HEK293 (cell line): ENCODE measurements at regions not wholly inside any gene's neighbourhood (a gene's known extent, or its start where the extent isn't known, plus 50 kb on each side); places are given as distances from the start of the nearest gene placed in this dataset.

Source experiments
- CTCF ChIA-PET: fragments of 350-600 bp; formaldehyde crosslinking; extraction: SDS; loops from one replicate; lab custom pipeline; 2021; ENCODE audit warnings: antibody characterized with exemption; lab: Yijun Ruan, JAX
- POLR2A ChIA-PET: fragments of 300-600 bp; formaldehyde crosslinking; extraction: SDS; loops from one replicate; lab custom pipeline; 2020; ENCODE audit warnings: antibody characterized with exemption, inconsistent platforms; lab: Yijun Ruan, JAX
- H3K27ac ChIP-seq: fragments of 200-500 bp; sonication (Bioruptor generic); 2 replicates; pipeline ENCODE4 v1.5.1; 2014; ENCODE audit warnings: low read depth, low read length, control low read depth, inconsistent platforms; ENCODE audit errors: extremely low read depth
- H3K36me3 ChIP-seq, 2 experiments: fragments of 200-500 bp in 1 of 2; sonication (Bioruptor generic) in 1 of 2; 1 replicate in 1 of 2; 2 replicates in 1 of 2; pipeline ENCODE4 v1.5.1; 2014 to 2017; ENCODE audit warnings: inconsistent platforms in 2 of 2, low read length in 2 of 2; ENCODE audit not compliant: control insufficient read depth in 2 of 2, insufficient read depth in 1 of 2
- H3K4me1 ChIP-seq: fragments of 200-500 bp; sonication (Bioruptor generic); 2 replicates; pipeline ENCODE4 v1.5.1; 2014; ENCODE audit warnings: mild to moderate bottlenecking, low read length, inconsistent platforms; ENCODE audit not compliant: control insufficient read depth, insufficient read depth
- H3K4me3 ChIP-seq: 2 replicates; pipeline ENCODE4 v1.5.1; 2011; ENCODE audit warnings: low read depth, mild to moderate bottlenecking, control low read depth, low read length, moderate library complexity
- H3K9me3 ChIP-seq: fragments of 200-500 bp; sonication (Bioruptor generic); 2 replicates; pipeline ENCODE4 v1.5.1; 2014; ENCODE audit warnings: low read depth, low read length, inconsistent platforms; ENCODE audit not compliant: control insufficient read depth, insufficient read depth
- AEBP2 ChIP-seq: fragments of 450-650 bp; formaldehyde crosslinking; IDR thresholded peaks from 2 replicates; pipeline ENCODE4 v1.5.1; 2016; ENCODE audit warnings: missing biosample characterization, missing genetic modification characterization, borderline replicate concordance
- GLIS1 ChIP-seq: fragments of 450-650 bp; formaldehyde crosslinking; IDR thresholded peaks from 2 replicates; pipeline ENCODE4 v1.5.1; 2016; ENCODE audit warnings: missing biosample characterization, missing genetic modification characterization
- PATZ1 ChIP-seq: fragments of 450-650 bp; formaldehyde crosslinking; IDR thresholded peaks from 2 replicates; pipeline ENCODE4 v1.5.1; 2016; ENCODE audit warnings: missing biosample characterization, missing genetic modification characterization
- SP2 ChIP-seq: fragments of 450-650 bp; formaldehyde crosslinking; IDR thresholded peaks from 2 replicates; pipeline ENCODE4 v1.5.1; 2016; ENCODE audit warnings: missing biosample characterization, missing genetic modification characterization
- ZBTB44 ChIP-seq: fragments of 450-650 bp; IDR thresholded peaks from 2 replicates; pipeline ENCODE4 v1.5.1; 2018; ENCODE audit warnings: missing biosample characterization, mild to moderate bottlenecking, missing genetic modification characterization
- ZBTB8A ChIP-seq: fragments of 450-650 bp; formaldehyde crosslinking; IDR thresholded peaks from 2 replicates; pipeline ENCODE4 v1.5.1; 2016; ENCODE audit warnings: missing biosample characterization, missing genetic modification characterization
- ZNF175 ChIP-seq: fragments of 450-650 bp; formaldehyde crosslinking; IDR thresholded peaks from 2 replicates; pipeline ENCODE4 v1.5.1; 2016; ENCODE audit warnings: missing biosample characterization, missing genetic modification characterization
- ZNF341 ChIP-seq: fragments of 450-650 bp; formaldehyde crosslinking; IDR thresholded peaks from 2 replicates; pipeline ENCODE4; 2016; ENCODE audit warnings: low read depth, missing biosample characterization, missing genetic modification characterization
- ZNF366 ChIP-seq: fragments of 450-650 bp; formaldehyde crosslinking; conservative IDR thresholded peaks from 2 replicates; pipeline ENCODE4 v1.5.1; 2016; ENCODE audit warnings: missing biosample characterization, missing genetic modification characterization
- ZNF423 ChIP-seq: fragments of 450-650 bp; formaldehyde crosslinking; IDR thresholded peaks from 2 replicates; pipeline ENCODE4 v1.5.1; 2016; ENCODE audit warnings: missing biosample characterization, missing genetic modification characterization
- ZNF513 ChIP-seq: fragments of 450-650 bp; IDR thresholded peaks from 2 replicates; pipeline ENCODE4 v1.5.1; 2018; ENCODE audit warnings: missing biosample characterization, missing genetic modification characterization
- ZNF518A ChIP-seq: fragments of 450-650 bp; formaldehyde crosslinking; conservative IDR thresholded peaks from 2 replicates; pipeline ENCODE4 v1.5.1; 2016; ENCODE audit warnings: low read depth, missing biosample characterization, missing genetic modification characterization
- ZNF549 ChIP-seq: fragments of 450-650 bp; IDR thresholded peaks from 2 replicates; pipeline ENCODE4 v1.5.1; 2018; ENCODE audit warnings: missing biosample characterization, missing genetic modification characterization, mild to moderate bottlenecking, inconsistent platforms, moderate library complexity
- ZNF561 ChIP-seq: fragments of 450-650 bp; IDR thresholded peaks from 2 replicates; pipeline ENCODE4 v1.5.1; 2018; ENCODE audit warnings: missing biosample characterization, missing genetic modification characterization, borderline replicate concordance
- ZNF654 ChIP-seq: fragments of 450-650 bp; formaldehyde crosslinking; IDR thresholded peaks from 2 replicates; pipeline ENCODE4 v1.5.1; 2016; ENCODE audit warnings: low read depth, missing biosample characterization, missing genetic modification characterization
- ZNF707 ChIP-seq: fragments of 450-650 bp; formaldehyde crosslinking; IDR thresholded peaks from 2 replicates; pipeline ENCODE4 v1.5.1; 2016; ENCODE audit warnings: missing biosample characterization, missing genetic modification characterization
- ZNF792 ChIP-seq: fragments of 450-650 bp; formaldehyde crosslinking; IDR thresholded peaks from 2 replicates; pipeline ENCODE4 v1.5.1; 2016; ENCODE audit warnings: missing biosample characterization, missing genetic modification characterization
- ZSCAN4 ChIP-seq: fragments of 450-650 bp; formaldehyde crosslinking; IDR thresholded peaks from 2 replicates; pipeline ENCODE4 v1.5.1; 2017; ENCODE audit warnings: missing biosample characterization, missing genetic modification characterization

GRCh38 chr10:78904196-78904595, 164.6 kb upstream of the ZMIZ1 start (continued):
- TF ChIP-seq ZNF518A (tag by site-specific recombination): no peak
- TF ChIP-seq ZNF707 (tag by site-specific recombination): no peak
- TF ChIP-seq AEBP2: no peak

- H3K4me1 ChIP-seq: no peaks in the 10 kb centered on the region
- ChIA-PET POLR2A (interaction anchor here (0.6 kb wide), 1 partner anchor 161 kb away, joined by 4 read pairs; no protein-coding TSS in a partner anchor), CTCF (no interaction called here)
- no peaks in the 10 kb centered on the region for H3K36me3 ChIP-seq
- no peak overlapping the region for H3K27ac ChIP-seq
- TF ChIP-seq ZSCAN4 (tag by site-specific recombination) (peak; percentile 63; the same call in 1 of the 2 replicates), ZNF792 (no peak), GLIS1 (tag by site-specific recombination) (peak; percentile 29; the same call in 1 of the 2 replicates)
- TF ChIP-seq, all 188 proteins: peak for 2
- Histone ChIP-seq H3K9me3 (no peaks in the 10 kb centered on the region), H3K4me3 (no peak overlapping the region)
These were observed 163.5 kb upstream of the ZMIZ1 start for GRCh38 chr10:78905015-78905956.

- no peaks in the 10 kb centered on the region for H3K9me3 ChIP-seq
- H3K36me3 ChIP-seq: no peaks in the 10 kb centered on the region
- ChIA-PET CTCF (interaction anchor here (0.6 kb wide), 1 partner anchor 858 kb away, joined by 3 read pairs; no protein-coding TSS in a partner anchor), POLR2A (interaction anchor here (0.6 kb wide), 1 partner anchor 161 kb away, joined by 4 read pairs; no protein-coding TSS in a partner anchor)
- no peak overlapping the region for H3K4me3 ChIP-seq
- no peak overlapping the region for H3K27ac ChIP-seq
- no peaks in the 10 kb centered on the region for H3K4me1 ChIP-seq
- TF ChIP-seq GLIS1 (tag by site-specific recombination) (peak; percentile 68), ZBTB8A (tag by site-specific recombination) (peak; percentile 28; the same call in 1 of the 2 replicates), ZNF654 (tag by site-specific recombination) (no peak), ZNF175 (tag by site-specific recombination) (no peak), ZBTB44 (tag by site-specific recombination) (no peak), ZNF549 (no peak), ZNF341 (tag by site-specific recombination) (peak; percentile 70), ZNF366 (tag by site-specific recombination) (no peak), ZNF423 (tag by site-specific recombination) (peak; percentile 65; the same call in 1 of the 2 replicates), ZNF513 (tag by site-specific recombination) (no peak), PATZ1 (tag by site-specific recombination) (no peak), SP2 (tag by site-specific recombination) (no peak), ZNF561 (tag by site-specific recombination) (no peak)
These were observed 162.8 kb upstream of the ZMIZ1 start for GRCh38 chr10:78905957-78906308.
